Superior temporal gyrus (tissue), 1 donor: ENCODE measurements at regions not wholly inside any gene's neighbourhood (a gene's known extent, or its start where the extent isn't known, plus 50 kb on each side); places are given as distances from the start of the nearest gene placed in this dataset.

Source experiments
- DNase-seq: peaks from one replicate; pipeline ENCODE4 v3.0.0-alpha.2; 2016; ENCODE audit errors: extremely low spot score

- no peak for DNase-seq
Observed at GRCh38 chr12:103181366-103182152, 224.1 kb downstream of the ASCL1 start.

GRCh38 chr12:103182299-103182698, 224.8 kb downstream of the ASCL1 start:
- DNase-seq: no peak

DNA sequence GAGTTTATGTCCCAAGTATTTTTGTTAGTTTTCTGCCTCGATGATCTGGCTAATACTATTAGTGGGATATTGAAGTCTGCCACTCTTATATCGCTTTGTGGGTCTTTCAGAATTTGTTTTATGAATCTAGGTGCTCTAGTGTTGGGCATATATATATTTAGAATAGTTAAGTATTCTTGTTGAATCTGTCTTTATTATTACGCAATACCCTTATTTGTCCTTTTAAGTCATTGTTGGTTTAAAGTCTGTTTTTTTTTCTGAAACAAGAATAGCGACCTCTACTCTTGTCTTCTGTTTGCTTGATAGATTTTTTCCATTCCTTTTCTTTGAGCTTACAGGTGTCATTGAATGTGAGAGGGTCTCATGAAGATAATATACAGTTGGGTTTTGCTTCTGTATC, 239.0 kb downstream of the ASCL1 start:
- DNase-seq: no peak

DNA sequence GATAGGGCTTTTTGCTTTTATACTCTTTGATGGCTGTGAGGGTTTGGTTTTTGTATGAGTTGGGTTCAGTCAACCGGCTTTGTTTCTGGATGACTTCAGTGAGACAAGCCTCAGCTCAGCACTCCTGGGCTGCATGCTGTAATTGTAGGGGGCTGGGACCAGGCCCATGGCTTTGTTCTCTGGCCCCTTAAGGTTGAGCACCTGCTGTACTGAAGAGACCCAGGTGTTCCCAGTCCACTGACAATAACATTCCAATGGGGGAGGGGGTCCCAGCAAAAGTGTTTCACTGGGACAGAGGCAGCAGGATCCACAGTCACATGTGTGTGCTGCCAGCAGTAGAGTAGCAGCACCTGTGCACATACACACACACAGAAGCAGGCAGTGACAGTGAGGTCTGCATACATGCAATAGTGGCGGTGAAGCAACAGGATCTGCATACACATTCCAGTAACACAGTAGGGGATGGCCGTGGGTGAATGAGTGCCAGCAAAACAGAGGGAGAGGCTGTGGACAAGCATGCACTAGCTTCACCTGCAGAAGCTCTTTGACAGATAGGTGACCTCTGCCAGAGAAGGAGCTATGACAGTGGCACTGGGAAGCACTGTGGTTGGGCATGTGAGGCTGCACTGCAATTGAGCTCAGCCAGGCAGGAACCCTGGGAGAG, 240.4 kb downstream of the ASCL1 start:
- no peak for DNase-seq

DNA sequence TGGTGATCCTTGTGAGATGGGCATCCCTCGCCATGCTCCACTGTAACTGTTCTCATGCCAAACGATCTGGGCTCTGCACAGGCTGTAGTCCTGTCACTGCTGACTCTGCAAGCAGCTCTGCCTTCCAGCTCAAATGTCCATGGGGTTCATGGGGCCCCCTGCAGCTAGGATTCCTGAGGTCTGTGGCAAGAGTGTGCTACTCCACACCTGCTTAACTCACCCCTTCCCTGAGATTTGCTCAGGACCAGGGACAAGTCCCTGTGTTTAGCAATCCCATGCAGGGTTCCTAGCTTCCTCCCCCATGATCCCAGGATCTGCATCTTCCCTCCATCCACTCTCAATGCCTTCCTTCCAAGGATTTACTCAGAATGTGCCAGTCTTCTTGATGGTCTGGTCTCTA, 241.0 kb downstream of the ASCL1 start:
- DNase-seq: no peak

- DNase-seq: no peak
Observed at GRCh38 chr12:103205906-103206305, 248.4 kb downstream of the ASCL1 start.

DNA sequence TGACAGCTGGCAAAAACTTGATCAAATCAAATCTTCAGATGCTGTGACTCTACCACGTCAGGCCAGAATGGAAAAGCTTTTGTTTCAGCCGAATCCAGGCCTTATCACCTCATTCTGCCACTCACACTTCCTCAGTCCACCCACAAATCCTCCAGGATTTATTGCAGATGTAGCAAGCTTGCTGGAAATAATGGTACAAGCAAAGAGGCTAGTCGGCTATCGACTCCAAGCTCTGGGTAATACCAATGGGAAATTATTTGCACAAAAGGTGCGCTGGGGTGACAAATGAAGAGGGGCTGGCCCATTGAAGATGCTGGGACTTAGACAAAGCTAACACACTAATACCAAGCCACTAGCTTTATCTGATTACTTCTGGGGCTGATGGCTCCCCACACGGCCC, 250.5 kb downstream of the ASCL1 start:
- DNase-seq: no peak

DNA sequence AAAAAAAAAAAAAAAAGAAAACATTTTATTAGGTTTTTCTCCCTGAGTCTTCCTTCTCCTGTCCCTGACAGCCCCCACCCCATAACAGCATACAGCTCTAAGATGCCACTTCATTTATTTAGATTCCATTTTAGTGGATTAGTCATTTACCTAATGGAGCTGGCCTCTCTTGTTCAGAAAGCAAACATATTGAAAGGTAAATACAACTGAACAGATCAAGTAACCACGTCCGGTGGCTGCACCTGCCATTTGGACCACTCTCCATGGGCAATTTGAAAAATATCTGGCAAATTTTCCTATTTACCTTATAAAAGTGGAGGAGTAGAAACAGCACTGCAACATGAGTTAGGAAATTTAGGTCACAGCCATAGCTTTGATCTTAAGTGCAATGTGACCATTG, 254.6 kb downstream of the C12orf42 start:
- DNase-seq: no peak

GRCh38 chr12:103244596-103244995, 251.2 kb downstream of the C12orf42 start:
- DNase-seq: no peak

DNA sequence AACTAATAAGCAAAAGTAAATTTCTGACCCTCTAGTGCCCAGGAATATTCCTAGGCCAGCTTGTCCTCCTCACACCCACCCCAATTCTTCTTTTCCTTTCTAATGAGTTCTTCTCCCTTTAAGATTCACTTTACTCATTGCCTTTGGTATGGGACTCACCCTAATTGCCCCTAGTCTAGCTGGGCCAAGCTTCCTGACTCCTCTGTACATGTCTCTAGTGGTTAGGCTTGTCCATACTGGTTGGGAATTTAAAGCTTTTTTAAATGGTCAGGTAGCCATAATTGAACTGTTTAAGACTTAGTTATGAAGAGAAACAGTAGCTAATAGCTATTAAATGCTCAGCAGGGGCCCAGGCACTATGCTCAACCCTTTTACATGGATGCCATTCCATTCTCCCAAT, 248.2 kb downstream of the C12orf42 start:
- no peak for DNase-seq

GRCh38 chr12:103249607-103250006, 246.2 kb downstream of the C12orf42 start:
- no peak for DNase-seq

GRCh38 chr12:103250487-103250886, 245.3 kb downstream of the C12orf42 start:
- DNase-seq: no peak
